Bronchial epithelial cell (primary cell): ENCODE measurements at regions not wholly inside any gene's neighbourhood (a gene's known extent, or its start where the extent isn't known, plus 50 kb on each side); places are given as distances from the start of the nearest gene placed in this dataset.

Experiments
- DNase-seq: peaks from one replicate; pipeline ENCODE4 v3.0.0-alpha.2; 2010; ENCODE audit warnings: low read depth
- FAIRE-seq: peaks from 2 replicates; lab custom pipeline; 2011; peaks lifted over from hg19 to GRCh38; lab: Jason Lieb, UNC
- H3K27me3 ChIP-seq: 2 replicates; pipeline ENCODE4 v1.5.1; 2011; ENCODE audit warnings: low read length; ENCODE audit not compliant: control insufficient read depth, insufficient read depth
- H3K36me3 ChIP-seq: 2 replicates; pipeline ENCODE4 v1.5.1; 2011; ENCODE audit warnings: low read length; ENCODE audit not compliant: control insufficient read depth, insufficient read depth
- H3K4me3 ChIP-seq: 2 replicates; pipeline ENCODE4 v1.5.1; 2011; ENCODE audit warnings: mild to moderate bottlenecking, low read depth, low read length, control low read depth
- CTCF ChIP-seq: IDR thresholded peaks from 2 replicates; pipeline ENCODE4 v1.5.1; 2011; ENCODE audit warnings: mild to moderate bottlenecking, moderate library complexity, low read length, control low read depth, inconsistent platforms; ENCODE audit not compliant: insufficient read depth, severe bottlenecking

GRCh38 chr5:136492587-136492986 lies 127.2 kb upstream of the TRPC7 start:
- H3K36me3 ChIP-seq = no peaks in the 10 kb centered on the region
- no peak for FAIRE-seq
- TF ChIP-seq CTCF = no peak
- H3K4me3 ChIP-seq = no peak overlapping the region
- no peak for DNase-seq
- no peaks in the 10 kb centered on the region for H3K27me3 ChIP-seq

- DNase-seq = no peak
- Histone ChIP-seq H3K4me3 (no peak overlapping the region), H3K27me3 (no peaks in the 10 kb centered on the region), H3K36me3 (no peaks in the 10 kb centered on the region)
- FAIRE-seq = no peak
- TF ChIP-seq CTCF = no peak
Observed at GRCh38 chr5:136491806-136492205, 126.5 kb upstream of the TRPC7 start.

- peaks cover 5% of the 10 kb centered on the region for H3K27me3 ChIP-seq
- DNase-seq = no peak
- TF ChIP-seq CTCF = no peak
- no peak overlapping the region for H3K4me3 ChIP-seq
- FAIRE-seq = no peak
- no peaks in the 10 kb centered on the region for H3K36me3 ChIP-seq
Observed at GRCh38 chr5:136484808-136485325, 119.5 kb upstream of the TRPC7 start.

GRCh38 chr5:136482206-136482605 lies 116.9 kb upstream of the TRPC7 start:
- peaks cover 5% of the 10 kb centered on the region for H3K27me3 ChIP-seq
- H3K36me3 ChIP-seq = no peaks in the 10 kb centered on the region
- DNase-seq (no peak), FAIRE-seq (no peak)
- no peak overlapping the region for H3K4me3 ChIP-seq
- no peak for TF ChIP-seq CTCF

- no peak for DNase-seq
- Histone ChIP-seq H3K27me3 (no peaks in the 10 kb centered on the region), H3K36me3 (no peaks in the 10 kb centered on the region), H3K4me3 (no peak overlapping the region)
- no peak for FAIRE-seq
- TF ChIP-seq CTCF = no peak
Observed at GRCh38 chr5:136474466-136474865, 109.1 kb upstream of the TRPC7 start.

- no peak for TF ChIP-seq CTCF
- no peak for FAIRE-seq
- no peaks in the 10 kb centered on the region for H3K27me3 ChIP-seq
Observed at GRCh38 chr5:136467632-136468031, 102.3 kb upstream of the TRPC7 start.

More at GRCh38 chr5:136467632-136468031, 102.3 kb upstream of the TRPC7 start:
- DNase-seq = no peak
- Histone ChIP-seq H3K4me3 (no peak overlapping the region), H3K36me3 (no peaks in the 10 kb centered on the region)
